Trophoblast cell (in vitro differentiated cells and primary cell): ENCODE measurements at regions not wholly inside any gene's neighbourhood (a gene's known extent, or its start where the extent isn't known, plus 50 kb on each side); places are given as distances from the start of the nearest gene placed in this dataset.

Source experiments
- DNase-seq, 2 donors: peaks; one replicate each; pipeline ENCODE4 v3.0.0-alpha.2; 2016
- H2AFZ ChIP-seq: 2 replicates; pipeline ENCODE4 v1.6.1; 2013; ENCODE audit warnings: low read length, moderate library complexity, mild to moderate bottlenecking; ENCODE audit not compliant: insufficient read depth, poor library complexity
- H2AK5ac ChIP-seq: 2 replicates; pipeline ENCODE4 v1.6.1; 2013; ENCODE audit warnings: mild to moderate bottlenecking, low read length
- H2BK120ac ChIP-seq: 2 replicates; pipeline ENCODE4 v1.6.1; 2013; ENCODE audit warnings: low read length, mild to moderate bottlenecking, moderate library complexity; ENCODE audit not compliant: insufficient read depth, poor library complexity
- H2BK12ac ChIP-seq: 2 replicates; pipeline ENCODE4 v1.6.1; 2013; ENCODE audit warnings: mild to moderate bottlenecking, low read length, moderate library complexity
- H2BK5ac ChIP-seq: 2 replicates; pipeline ENCODE4 v1.6.1; 2013; ENCODE audit warnings: low read length, low read depth, moderate library complexity, mild to moderate bottlenecking; ENCODE audit not compliant: poor library complexity
- H3K14ac ChIP-seq: 2 replicates; pipeline ENCODE4 v1.6.1; 2013; ENCODE audit warnings: mild to moderate bottlenecking, low read length
- H3K18ac ChIP-seq: 2 replicates; pipeline ENCODE4 v1.6.1; 2013; ENCODE audit warnings: mild to moderate bottlenecking, low read length
- H3K23ac ChIP-seq: 2 replicates; pipeline ENCODE4 v1.6.1; 2013; ENCODE audit warnings: low read length
- H3K27ac ChIP-seq: 2 replicates; pipeline ENCODE4 v1.5.1; 2013; ENCODE audit warnings: low read depth, mild to moderate bottlenecking, inconsistent platforms, low read length, moderate library complexity
- H3K27me3 ChIP-seq: 2 replicates; pipeline ENCODE4 v1.6.1; 2013; ENCODE audit warnings: inconsistent platforms, mild to moderate bottlenecking, low read length, moderate library complexity; ENCODE audit not compliant: insufficient read depth
- H3K36me3 ChIP-seq, 2 experiments: 1 replicate in 1 of 2; 2 replicates in 1 of 2; pipeline ENCODE4 v1.6.1; 2013; ENCODE audit warnings: low read length in 2 of 2, mild to moderate bottlenecking in 2 of 2, moderate library complexity in 1 of 2; ENCODE audit not compliant: insufficient read depth in 2 of 2, control insufficient read depth in 1 of 2
- H3K4ac ChIP-seq: 2 replicates; pipeline ENCODE4 v1.6.1; 2013; ENCODE audit warnings: low read depth, mild to moderate bottlenecking, low read length, moderate library complexity
- H3K4me1 ChIP-seq, 2 experiments: 1 replicate in 1 of 2; 2 replicates in 1 of 2; pipeline ENCODE4 v1.6.1; 2013; ENCODE audit warnings: low read length in 2 of 2, mild to moderate bottlenecking in 2 of 2, moderate library complexity in 1 of 2; ENCODE audit not compliant: insufficient read depth in 2 of 2, control insufficient read depth in 1 of 2
- H3K4me2 ChIP-seq: 2 replicates; pipeline ENCODE4 v1.6.1; 2013; ENCODE audit warnings: inconsistent platforms, mild to moderate bottlenecking, low read length, moderate library complexity
- H3K4me3 ChIP-seq: 2 replicates; pipeline ENCODE4 v1.5.1; 2013; ENCODE audit warnings: mild to moderate bottlenecking, low read depth, low read length, inconsistent platforms
- H3K79me1 ChIP-seq: one replicate; pipeline ENCODE4 v1.6.1; 2013; ENCODE audit warnings: low read length
- H3K79me2 ChIP-seq: 2 replicates; pipeline ENCODE4 v1.6.1; 2013; ENCODE audit warnings: low read length, mild to moderate bottlenecking; ENCODE audit not compliant: control insufficient read depth, insufficient read depth, poor library complexity
- H3K9ac ChIP-seq: 2 replicates; pipeline ENCODE4 v1.6.1; 2013; ENCODE audit warnings: mild to moderate bottlenecking, low read length
- H3K9me3 ChIP-seq: 2 replicates; pipeline ENCODE4 v1.6.1; 2013; ENCODE audit warnings: low read depth, mild to moderate bottlenecking, control low read depth, inconsistent platforms, low read length; ENCODE audit not compliant: insufficient read depth
- H4K12ac ChIP-seq: 2 replicates; pipeline ENCODE4 v1.6.1; 2013; ENCODE audit warnings: low read depth, mild to moderate bottlenecking, low read length, moderate library complexity
- H4K8ac ChIP-seq: 2 replicates; pipeline ENCODE4 v1.6.1; 2013; ENCODE audit warnings: low read depth, mild to moderate bottlenecking, low read length, moderate library complexity
- H4K91ac ChIP-seq: one replicate; pipeline ENCODE4 v1.6.1; 2013; ENCODE audit warnings: low read depth, mild to moderate bottlenecking, low read length, moderate library complexity
- WGBS: extraction: QIAGEN DNeasy Blood & Tissue Kit; methylation state at CpG from one replicate; pipeline ENCODE4 v1.1.7; 2013; ENCODE audit warnings: missing lambda C conversion rate; ENCODE audit not compliant: insufficient read length, insufficient coverage; ENCODE audit errors: extremely low coverage; 5-methylcytosine and 5-hydroxymethylcytosine counted together

- Histone ChIP-seq H3K9me3 (peaks cover 2% of the 10 kb centered on the region), H2BK120ac (no peak overlapping the region), H3K23ac (no peak overlapping the region), H2BK12ac (no peak overlapping the region), H3K4ac (no peak overlapping the region), H3K4me1 (no peaks in the 10 kb centered on the region), H3K79me2 (no peaks in the 10 kb centered on the region), H2AFZ (no peak overlapping the region), H2AK5ac (no peak overlapping the region), H3K4me3 (no peak overlapping the region), H4K12ac (no peak overlapping the region), H3K9ac (no peak overlapping the region), H3K79me1 (no peaks in the 10 kb centered on the region), H4K8ac (no peak overlapping the region), H3K14ac (no peak overlapping the region), H3K18ac (no peak overlapping the region), H2BK5ac (no peak overlapping the region), H3K27me3 (no peaks in the 10 kb centered on the region), H3K27ac (no peak overlapping the region), H3K4me2 (no peak overlapping the region), H4K91ac (no peak overlapping the region), H3K36me3 (no peaks in the 10 kb centered on the region)
- DNase-seq, result no peak
- no CpG with 5 or more reads among the region's 5 CpGs for whole genome bisulfite sequencing
Measured at GRCh38 chr16:86089991-86090390, 191.0 kb downstream of the IRF8 start.

- Histone ChIP-seq H2BK120ac (no peak overlapping the region), H3K79me2 (no peaks in the 10 kb centered on the region), H3K9ac (no peak overlapping the region), H3K23ac (no peak overlapping the region), H2BK12ac (no peak overlapping the region), H3K4me2 (no peak overlapping the region), H3K18ac (no peak overlapping the region), H3K36me3 (no peaks in the 10 kb centered on the region), H4K91ac (no peak overlapping the region), H3K4me3 (no peak overlapping the region), H2BK5ac (no peak overlapping the region), H3K9me3 (peaks cover 6% of the 10 kb centered on the region), H3K14ac (no peak overlapping the region), H2AK5ac (no peak overlapping the region), H3K4ac (no peak overlapping the region), H3K4me1 (no peaks in the 10 kb centered on the region), H4K8ac (no peak overlapping the region), H3K79me1 (no peaks in the 10 kb centered on the region), H4K12ac (no peak overlapping the region), H2AFZ (no peak overlapping the region), H3K27me3 (no peaks in the 10 kb centered on the region), H3K27ac (no peak overlapping the region)
- no peak for DNase-seq
- no CpG with 5 or more reads among the region's 9 CpGs for WGBS
Measured at GRCh38 chr16:86090461-86091170, 191.7 kb downstream of the IRF8 start.

- Histone ChIP-seq H4K91ac (no peak overlapping the region), H4K8ac (no peak overlapping the region), H3K4me2 (no peak overlapping the region), H4K12ac (no peak overlapping the region), H3K4me1 (no peaks in the 10 kb centered on the region), H3K23ac (no peak overlapping the region), H2AK5ac (no peak overlapping the region), H3K79me2 (no peaks in the 10 kb centered on the region), H3K9me3 (peaks cover 6% of the 10 kb centered on the region), H2AFZ (no peak overlapping the region), H3K14ac (no peak overlapping the region), H2BK120ac (no peak overlapping the region), H3K9ac (no peak overlapping the region), H2BK12ac (no peak overlapping the region), H3K4ac (no peak overlapping the region), H3K4me3 (no peak overlapping the region), H3K27me3 (no peaks in the 10 kb centered on the region), H3K36me3 (no peaks in the 10 kb centered on the region), H3K79me1 (no peaks in the 10 kb centered on the region), H2BK5ac (no peak overlapping the region), H3K18ac (no peak overlapping the region), H3K27ac (no peak overlapping the region)
- DNase-seq, result no peak
- WGBS, result no CpG with 5 or more reads among the region's 7 CpGs
Measured at GRCh38 chr16:86091976-86092375, 193.0 kb downstream of the IRF8 start.

- Histone ChIP-seq H2BK5ac (no peak overlapping the region), H3K27me3 (no peaks in the 10 kb centered on the region), H3K79me2 (no peaks in the 10 kb centered on the region), H3K4me1 (no peaks in the 10 kb centered on the region), H3K27ac (no peak overlapping the region), H2AK5ac (no peak overlapping the region), H4K12ac (no peak overlapping the region), H3K18ac (no peak overlapping the region), H2BK120ac (no peak overlapping the region), H2AFZ (no peak overlapping the region), H3K36me3 (no peaks in the 10 kb centered on the region), H4K8ac (no peak overlapping the region), H3K79me1 (no peaks in the 10 kb centered on the region), H2BK12ac (no peak overlapping the region), H3K4me2 (no peak overlapping the region), H3K9ac (no peak overlapping the region), H4K91ac (no peak overlapping the region), H3K4me3 (no peak overlapping the region), H3K14ac (no peak overlapping the region), H3K23ac (no peak overlapping the region), H3K9me3 (peaks cover 6% of the 10 kb centered on the region), H3K4ac (no peak overlapping the region)
- WGBS, result no CpG with 5 or more reads among the region's 27 CpGs
- no peak for DNase-seq
Measured at GRCh38 chr16:86092586-86093480, 193.9 kb downstream of the IRF8 start.
